Skeletal muscle tissue (tissue), 3 donors: ENCODE measurements at regions not wholly inside any gene's neighbourhood (a gene's known extent, or its start where the extent isn't known, plus 50 kb on each side); places are given as distances from the start of the nearest gene placed in this dataset.
"Not testable (repeated sequence)": the region's sequence is repeated elsewhere in the genome, so short reads cannot be mapped to it uniquely, and the experiment has no call there.

ENCODE experiments used
- H3K27ac ChIP-seq: one replicate; pipeline ENCODE4 v1.7.0; 2013; ENCODE audit warnings: mild to moderate bottlenecking, low read depth, low read length, inconsistent platforms
- H3K27me3 ChIP-seq, 3 donors: one replicate each; pipeline ENCODE4 v1.7.0; 2013; ENCODE audit warnings: low read length in 3 of 3; ENCODE audit not compliant: control insufficient read depth in 3 of 3, insufficient read depth in 3 of 3
- H3K36me3 ChIP-seq, 3 donors: one replicate each; pipeline ENCODE4 v1.7.0; 2013; ENCODE audit warnings: low read length in 3 of 3; ENCODE audit not compliant: control insufficient read depth in 3 of 3, insufficient read depth in 3 of 3
- H3K4me1 ChIP-seq, 3 donors: one replicate each; pipeline ENCODE4 v1.7.0; 2013; ENCODE audit warnings: low read length in 3 of 3, mild to moderate bottlenecking in 3 of 3; ENCODE audit not compliant: control insufficient read depth in 3 of 3, insufficient read depth in 3 of 3
- H3K4me3 ChIP-seq, 3 donors: one replicate each; pipeline ENCODE4 v1.7.0; 2013; ENCODE audit warnings: low read length in 3 of 3
- H3K9ac ChIP-seq, 3 donors: one replicate each; pipeline ENCODE4 v1.7.0; 2013; ENCODE audit warnings: low read length in 3 of 3, mild to moderate bottlenecking in 3 of 3, moderate library complexity in 2 of 3, low read depth in 1 of 3
- H3K9me3 ChIP-seq, 3 donors: one replicate each; pipeline ENCODE4 v1.7.0; 2013; ENCODE audit warnings: low read length in 3 of 3; ENCODE audit not compliant: control insufficient read depth in 3 of 3
- donor health status: Osteomylitis.

- Histone ChIP-seq H3K36me3 (no peaks in the 10 kb centered on the region), H3K27ac (no peak overlapping the region), H3K4me1 (no peaks in the 10 kb centered on the region)
These were observed 54.5 kb upstream of the NOX4 start for GRCh38 chr11:89545691-89546090.

GRCh38 chr11:89555781-89556180 lies 64.6 kb upstream of the NOX4 start:
- H3K27me3 ChIP-seq, H3K9me3 ChIP-seq, H3K9ac ChIP-seq, H3K27ac ChIP-seq, H3K4me3 ChIP-seq, H3K36me3 ChIP-seq, H3K4me1 ChIP-seq: not testable (repeated sequence)

More at GRCh38 chr11:89545691-89546090, 54.5 kb upstream of the NOX4 start:
- Histone ChIP-seq H3K9me3 (no peaks in the 10 kb centered on the region), H3K27me3 (no peaks in the 10 kb centered on the region), H3K4me3 (no peak overlapping the region), H3K9ac (no peak overlapping the region)

DNA sequence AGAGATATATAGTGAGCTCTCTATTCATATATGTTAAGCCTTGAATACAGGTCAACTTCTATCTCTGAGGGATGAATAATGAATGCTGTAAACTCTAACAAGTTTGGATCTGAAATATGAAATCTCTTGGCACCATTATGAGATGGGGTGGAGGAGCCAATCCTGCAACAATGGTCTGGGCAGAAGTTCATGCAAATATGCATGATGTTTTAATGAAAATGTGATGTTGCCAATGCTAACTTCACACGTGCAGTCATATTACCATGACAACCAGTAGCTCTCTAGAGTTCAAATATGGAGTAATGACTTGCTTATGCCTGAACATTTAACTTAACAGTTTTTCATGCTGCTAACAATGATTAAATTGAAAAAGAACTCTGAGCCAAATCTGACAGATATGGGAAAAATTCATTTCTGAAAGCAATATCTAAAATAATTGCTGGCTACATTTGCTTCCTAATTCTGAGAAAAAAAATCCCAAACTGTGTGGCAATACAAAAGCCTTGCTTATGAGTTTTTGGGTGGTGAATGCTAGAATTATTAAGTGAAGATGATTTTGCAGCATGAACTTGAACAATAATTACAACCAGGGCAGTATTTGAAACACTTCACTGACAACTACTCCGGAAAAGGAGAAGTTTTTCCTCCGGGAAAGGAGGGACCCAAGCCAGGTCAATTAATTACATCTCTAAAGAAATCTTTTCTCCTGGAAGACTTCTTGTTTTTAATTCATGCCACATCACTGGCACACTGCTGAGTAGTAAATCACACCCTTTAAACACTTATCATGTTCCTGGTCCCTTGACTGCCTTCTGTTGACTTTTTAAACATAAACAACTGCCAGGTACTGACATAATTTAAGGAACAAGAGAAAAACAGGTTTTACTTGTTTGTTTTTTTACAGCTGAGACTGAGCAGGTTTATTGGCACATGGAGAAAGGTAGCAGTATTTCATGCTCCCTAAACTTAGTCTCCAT lies 65.8 kb upstream of the NOX4 start:
- not testable (repeated sequence) for H3K9ac ChIP-seq, H3K27me3 ChIP-seq, H3K4me1 ChIP-seq, H3K27ac ChIP-seq, H3K9me3 ChIP-seq, H3K36me3 ChIP-seq, H3K4me3 ChIP-seq

GRCh38 chr11:89560598-89560997 lies 69.4 kb upstream of the NOX4 start:
- not testable (repeated sequence) for H3K9ac ChIP-seq, H3K27me3 ChIP-seq, H3K4me3 ChIP-seq, H3K9me3 ChIP-seq, H3K27ac ChIP-seq, H3K4me1 ChIP-seq, H3K36me3 ChIP-seq

DNA sequence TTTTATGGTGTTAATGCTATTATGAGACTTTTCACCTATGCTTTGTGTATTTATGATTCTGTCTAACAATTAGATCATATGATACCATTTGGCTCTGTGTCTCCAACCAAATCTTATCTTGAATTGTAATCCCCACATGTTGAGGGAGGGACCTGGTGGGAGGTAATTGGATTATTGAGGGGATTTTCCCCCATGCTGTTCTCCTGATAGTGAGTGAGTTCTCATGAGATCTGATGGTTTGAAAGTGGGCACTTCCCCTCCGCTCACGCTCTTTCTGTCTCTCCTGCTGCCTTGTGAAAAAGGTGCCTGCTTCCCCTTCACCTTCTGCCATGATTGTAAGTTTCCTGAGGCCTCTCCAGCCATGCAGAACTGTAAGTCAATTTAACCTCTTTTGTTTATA lies 71.6 kb upstream of the NOX4 start:
- not testable (repeated sequence) for H3K27me3 ChIP-seq, H3K4me3 ChIP-seq, H3K9ac ChIP-seq, H3K4me1 ChIP-seq, H3K36me3 ChIP-seq, H3K9me3 ChIP-seq, H3K27ac ChIP-seq

DNA sequence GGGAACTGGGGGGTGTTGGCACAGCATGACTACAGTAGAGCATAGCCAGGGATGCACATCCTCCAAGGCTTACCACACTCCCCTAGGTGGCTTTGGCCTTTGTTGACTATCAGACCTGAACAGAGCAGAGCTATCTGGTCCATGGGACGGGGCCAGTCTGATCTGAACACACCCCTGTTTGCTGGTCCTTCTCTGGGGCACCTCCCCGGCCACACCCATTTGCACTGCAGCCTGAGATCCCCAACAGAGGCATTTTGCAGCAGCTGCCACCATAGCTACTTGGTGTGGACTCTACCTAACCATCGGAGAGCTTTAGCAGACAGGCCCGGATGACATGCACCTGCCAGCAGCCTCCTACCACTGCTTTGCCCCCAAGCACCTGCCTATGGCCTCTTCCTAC lies 75.8 kb upstream of the NOX4 start:
- H3K27ac ChIP-seq: no peak overlapping the region

DNA sequence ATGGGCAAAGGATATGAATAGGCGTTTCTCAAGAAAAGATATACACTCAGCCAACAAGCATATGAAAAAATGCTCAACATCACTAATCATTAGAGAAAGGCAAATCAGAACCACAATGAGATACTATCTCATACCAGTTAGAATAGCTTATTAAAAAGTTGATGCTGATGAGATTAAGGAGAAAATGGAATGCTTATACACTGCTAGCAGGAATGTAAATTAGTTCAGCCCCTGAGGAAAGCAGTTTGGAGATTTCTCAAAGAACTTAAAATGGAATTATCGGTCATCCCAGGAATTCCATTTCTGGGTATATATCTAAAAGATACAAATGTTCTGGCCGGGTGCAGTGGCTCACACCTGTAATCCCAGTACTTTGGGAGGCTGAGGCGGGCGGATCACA lies 78.2 kb upstream of the NOX4 start:
- H3K27ac ChIP-seq, H3K9me3 ChIP-seq, H3K4me1 ChIP-seq, H3K4me3 ChIP-seq, H3K27me3 ChIP-seq, H3K36me3 ChIP-seq, H3K9ac ChIP-seq: not testable (repeated sequence)

More for the DNA sequence above, 75.8 kb upstream of the NOX4 start:
- Histone ChIP-seq H3K4me3 (no peak overlapping the region), H3K4me1 (no peaks in the 10 kb centered on the region), H3K27me3 (no peaks in the 10 kb centered on the region), H3K36me3 (no peaks in the 10 kb centered on the region), H3K9ac (no peak overlapping the region), H3K9me3 (no peaks in the 10 kb centered on the region)

- not testable (repeated sequence) for H3K9ac ChIP-seq, H3K27ac ChIP-seq, H3K27me3 ChIP-seq, H3K4me3 ChIP-seq, H3K4me1 ChIP-seq, H3K36me3 ChIP-seq, H3K9me3 ChIP-seq
These were observed 80.5 kb upstream of the NOX4 start for GRCh38 chr11:89571706-89572105.

DNA sequence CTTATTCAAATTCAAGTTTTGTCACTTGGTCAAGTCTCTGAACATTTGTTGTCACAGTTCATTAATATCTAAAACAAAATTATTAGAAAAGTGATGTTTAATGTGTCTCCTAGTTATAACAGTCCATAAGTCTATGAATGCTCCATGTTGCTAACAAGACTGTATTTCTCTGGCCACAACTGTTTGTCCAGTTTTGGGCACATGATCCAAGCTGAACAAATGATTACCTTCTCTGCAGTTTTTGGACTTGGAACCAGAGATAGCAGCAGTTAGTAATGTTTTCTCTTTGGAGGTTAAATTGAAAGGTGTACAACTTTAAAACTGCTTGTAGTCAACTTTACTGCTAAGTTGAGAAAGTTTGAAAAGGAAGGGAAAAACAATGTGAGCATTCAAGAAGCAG lies 84.7 kb upstream of the NOX4 start:
- H3K4me3 ChIP-seq, H3K9me3 ChIP-seq, H3K4me1 ChIP-seq, H3K9ac ChIP-seq, H3K27ac ChIP-seq, H3K27me3 ChIP-seq, H3K36me3 ChIP-seq: not testable (repeated sequence)

- not testable (repeated sequence) for H3K27me3 ChIP-seq, H3K36me3 ChIP-seq
These were observed 86.3 kb upstream of the NOX4 start for GRCh38 chr11:89577428-89577827.

More at GRCh38 chr11:89577428-89577827, 86.3 kb upstream of the NOX4 start:
- H3K9me3 ChIP-seq, H3K27ac ChIP-seq, H3K9ac ChIP-seq, H3K4me3 ChIP-seq, H3K4me1 ChIP-seq: not testable (repeated sequence)
